CD14-positive monocyte (primary cell): ENCODE measurements at regions not wholly inside any gene's neighbourhood (a gene's known extent, or its start where the extent isn't known, plus 50 kb on each side); places are given as distances from the start of the nearest gene placed in this dataset.

ENCODE experiments used
- DNase-seq, 3 donors: peaks; one replicate each; pipeline ENCODE4 v3.0.0-alpha.2; 2011 to 2022
- H2AFZ ChIP-seq: 2 replicates; pipeline ENCODE4 v1.6.0; 2012; ENCODE audit warnings: mild to moderate bottlenecking, low read depth, low read length, inconsistent platforms; ENCODE audit not compliant: insufficient read depth, poor library complexity, severe bottlenecking
- H3K27ac ChIP-seq, 2 donors: 1 replicate in 1 of 2; 2 replicates in 1 of 2; pipeline ENCODE4 v1.5.1; 2012 to 2013; ENCODE audit warnings: low read length in 2 of 2, control low read depth in 1 of 2, inconsistent platforms in 1 of 2, low read depth in 1 of 2, mild to moderate bottlenecking in 1 of 2
- H3K27me3 ChIP-seq, 2 donors: one replicate each; pipeline versions ENCODE4 v1.6.0 to v1.6.1; 2011 to 2013; ENCODE audit warnings: low read length in 2 of 2; ENCODE audit not compliant: control insufficient read depth in 2 of 2, insufficient read depth in 2 of 2
- H3K36me3 ChIP-seq, 2 donors: replicated peaks in 1 of 2; 1 replicate in 1 of 2; 2 replicates in 1 of 2; pipeline versions ENCODE4 v1.5.1 to v1.6.1; 2012 to 2013; ENCODE audit warnings: low read length in 2 of 2, control low read depth in 1 of 2, inconsistent platforms in 1 of 2, mild to moderate bottlenecking in 1 of 2; ENCODE audit not compliant: insufficient read depth in 2 of 2, control insufficient read depth in 1 of 2
- H3K4me1 ChIP-seq, 2 donors: 1 replicate in 1 of 2; 2 replicates in 1 of 2; pipeline versions ENCODE4 v1.5.1 to v1.6.1; 2012 to 2013; ENCODE audit warnings: low read length in 2 of 2, control low read depth in 1 of 2, inconsistent platforms in 1 of 2, mild to moderate bottlenecking in 1 of 2, moderate library complexity in 1 of 2; ENCODE audit not compliant: insufficient read depth in 2 of 2, control insufficient read depth in 1 of 2
- H3K4me2 ChIP-seq: replicated peaks from 2 replicates; pipeline ENCODE3; 2012; ENCODE audit warnings: low read length, moderate library complexity, mild to moderate bottlenecking; ENCODE audit not compliant: poor library complexity, severe bottlenecking; ENCODE audit errors: extremely low read depth
- H3K4me3 ChIP-seq, 3 experiments: fragments of 200-600 bp in 1 of 3; sonication (generic) in 1 of 3; replicated peaks in 1 of 3; 1 replicate in 2 of 3; 2 replicates in 1 of 3; pipeline ENCODE4 v1.5.1; 2011 to 2013; ENCODE audit warnings: low read length in 3 of 3, mild to moderate bottlenecking in 3 of 3, control low read depth in 2 of 3, low read depth in 2 of 3, inconsistent platforms in 1 of 3, moderate library complexity in 1 of 3
- H3K79me2 ChIP-seq: 2 replicates; pipeline ENCODE4 v1.6.0; 2012; ENCODE audit warnings: mild to moderate bottlenecking, control low read depth, inconsistent platforms, low read length, moderate library complexity; ENCODE audit not compliant: insufficient read depth
- H3K9ac ChIP-seq: 2 replicates; pipeline ENCODE4 v1.6.0; 2017; ENCODE audit warnings: low read length, mild to moderate bottlenecking; ENCODE audit not compliant: insufficient read depth, poor library complexity, severe bottlenecking
- H3K9me3 ChIP-seq, 2 donors: replicated peaks in 1 of 2; 1 replicate in 1 of 2; 2 replicates in 1 of 2; pipeline versions ENCODE4 v1.5.1 to v1.6.1; 2012 to 2013; ENCODE audit warnings: low read length in 2 of 2, control low read depth in 1 of 2; ENCODE audit not compliant: control insufficient read depth in 1 of 2, insufficient read depth in 1 of 2
- H4K20me1 ChIP-seq: 2 replicates; pipeline ENCODE4 v1.6.0; 2012; ENCODE audit warnings: mild to moderate bottlenecking, low read length, control low read depth, moderate library complexity; ENCODE audit not compliant: insufficient read depth
- H3K27ac Mint-ChIP-seq, 7 donors: one replicate each; pipeline ENCODE4 v1.8.0; 2020; ENCODE audit warnings: mild to moderate bottlenecking in 7 of 7, mixed read lengths in 7 of 7, moderate library complexity in 6 of 7, inconsistent platforms in 2 of 7
- H3K27me3 Mint-ChIP-seq, 3 donors: one replicate each; pipeline ENCODE4 v1.8.0; 2021 to 2022; ENCODE audit warnings: low read depth in 3 of 3, mild to moderate bottlenecking in 3 of 3, mixed read lengths in 3 of 3, moderate library complexity in 3 of 3, inconsistent platforms in 1 of 3
- H3K36me3 Mint-ChIP-seq, 2 donors: one replicate each; pipeline ENCODE4 v1.8.0; 2020; ENCODE audit warnings: mixed read lengths in 2 of 2, inconsistent platforms in 1 of 2, mild to moderate bottlenecking in 1 of 2
- H3K4me1 Mint-ChIP-seq: one replicate; pipeline ENCODE4 v1.8.0; 2020; ENCODE audit warnings: mild to moderate bottlenecking, mixed read lengths
- H3K4me3 Mint-ChIP-seq, 2 donors: one replicate each; pipeline ENCODE4 v1.8.0; 2020; ENCODE audit warnings: mild to moderate bottlenecking in 2 of 2, mixed read lengths in 2 of 2, moderate library complexity in 1 of 2
- H3K9me3 Mint-ChIP-seq, 7 donors: one replicate each; pipeline ENCODE4 v1.8.0; 2020 to 2022; ENCODE audit warnings: mixed read lengths in 7 of 7, mild to moderate bottlenecking in 6 of 7, moderate library complexity in 6 of 7, inconsistent platforms in 2 of 7
- CTCF ChIP-seq: fragments of 200-600 bp; IDR thresholded peaks from one replicate; pipeline ENCODE4 v1.8.0; 2022; ENCODE audit warnings: antibody characterized with exemption, mild to moderate bottlenecking
- WGBS: methylation state at CpG from one replicate; pipeline ENCODE4 v1.1.5; 2013; ENCODE audit warnings: missing lambda C conversion rate; ENCODE audit not compliant: insufficient coverage; 5-methylcytosine and 5-hydroxymethylcytosine counted together
- intact Hi-C, 2 donors: fragments of 100-400 bp; cut with micrococcal nuclease; formaldehyde crosslinking; loops; one replicate each; pipeline versions ENCODE4 v1.15.0 to v1.15.1; 2023

DNA sequence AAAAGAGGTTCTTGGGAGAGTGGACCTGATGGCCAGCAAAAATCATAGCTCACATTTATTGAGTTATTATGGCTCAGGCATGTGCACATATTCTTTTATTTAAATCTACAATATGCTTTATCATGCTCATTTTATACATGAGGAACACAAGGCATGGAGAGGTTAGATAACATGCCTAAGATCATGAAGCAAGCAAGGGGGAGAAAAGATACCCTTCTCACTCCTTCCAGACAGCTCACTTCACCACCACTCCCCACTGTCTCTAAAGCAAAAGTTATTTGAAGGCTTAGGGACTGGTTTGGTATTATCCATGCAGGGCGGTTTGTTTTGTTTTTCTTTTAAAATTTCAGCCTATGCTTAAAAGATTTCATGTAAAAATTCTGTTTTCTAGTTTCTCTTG lies 59.0 kb upstream of the PDE8B start:
- no peak overlapping the region for H2AFZ ChIP-seq
- no peaks in the 10 kb centered on the region for H3K9me3 Mint-ChIP-seq
- no peak overlapping the region for H3K9ac ChIP-seq
- H3K36me3 ChIP-seq = no peaks in the 10 kb centered on the region
- no peak overlapping the region for H3K27ac ChIP-seq
- no peaks in the 10 kb centered on the region for H4K20me1 ChIP-seq
- no peak for DNase-seq
- no peaks in the 10 kb centered on the region for H3K9me3 ChIP-seq
- WGBS = no CpG with 5 or more reads among the region's 1 CpG
- H3K27ac Mint-ChIP-seq = no peak overlapping the region
- TF ChIP-seq CTCF = no peak
- intact Hi-C loops = no loop called here
- no peak overlapping the region for H3K4me3 ChIP-seq
- no peaks in the 10 kb centered on the region for H3K36me3 Mint-ChIP-seq
- H3K27me3 Mint-ChIP-seq = peaks cover 0 to under 1% (median 0%) of the 10 kb centered on the region in 3 donors
- H3K4me2 ChIP-seq = no peak overlapping the region
- H3K27me3 ChIP-seq = no peaks in the 10 kb centered on the region
- peaks cover 36 to 39% of the 10 kb centered on the region in 2 donors for H3K4me1 ChIP-seq
- H3K4me1 Mint-ChIP-seq = peaks cover 45% of the 10 kb centered on the region
- no peak overlapping the region for H3K4me3 Mint-ChIP-seq
- H3K79me2 ChIP-seq = no peaks in the 10 kb centered on the region

DNA sequence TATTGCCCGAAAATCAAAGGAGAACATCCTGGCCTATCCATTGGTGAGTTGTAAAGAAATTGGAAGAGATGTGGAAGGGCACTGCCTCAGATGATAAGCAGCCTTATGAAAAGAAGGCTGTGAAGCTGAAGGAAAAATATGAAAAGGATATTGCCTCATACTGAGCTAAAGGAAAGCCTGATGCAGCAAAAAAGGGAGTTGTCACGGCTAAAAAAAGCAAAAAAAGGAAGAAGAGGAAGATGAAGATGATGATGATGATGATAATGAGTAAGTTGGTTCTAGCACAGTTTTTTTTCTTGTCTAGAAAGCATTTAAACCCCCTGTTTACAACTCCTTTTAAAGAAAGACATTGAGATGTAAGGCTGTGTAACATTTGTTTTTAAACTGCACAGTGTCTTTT lies 59.8 kb upstream of the ZBED3 start:
- no peak for TF ChIP-seq CTCF
- Histone ChIP-seq H3K27me3 (no peaks in the 10 kb centered on the region), H3K9me3 (no peaks in the 10 kb centered on the region), H3K9ac (no peak overlapping the region), H3K4me1 (peaks cover 27 to 31% of the 10 kb centered on the region in 2 donors), H3K4me3 (peak overlapping the region in 1 of 3 experiments; percentile 24), H2AFZ (no peak overlapping the region), H3K27ac (peak overlapping the region in 1 of 2 donors; percentile 59), H3K79me2 (no peaks in the 10 kb centered on the region), H4K20me1 (no peaks in the 10 kb centered on the region), H3K36me3 (no peaks in the 10 kb centered on the region), H3K4me2 (peak overlapping the region; percentile 29)
- intact Hi-C loops = loop anchor here in 1 of 2 donors (10.0 kb wide), 1 partner anchor 348 kb away; the partner anchor contains the start of gene WDR41
- WGBS = 86% methylated on average over 1 of the region's 2 CpGs
- Mint-ChIP-seq H3K36me3 (no peaks in the 10 kb centered on the region), H3K9me3 (no peaks in the 10 kb centered on the region), H3K4me1 (peaks cover 41% of the 10 kb centered on the region), H3K27me3 (peaks cover 0 to 2% (median 0%) of the 10 kb centered on the region in 3 donors), H3K27ac (peak overlapping the region; percentile 21 to 68 (median 55)), H3K4me3 (peak overlapping the region in 1 of 2 donors; percentile 69)
- peak; percentile 8 to 48 (median 36) for DNase-seq
